ENCODE measurements at regions not wholly inside any gene's neighbourhood (a gene's known extent, or its start where the extent isn't known, plus 50 kb on each side); places are given as distances from the start of the nearest gene placed in this dataset.

- TF ChIP-seq POLR2A (IDR thresholded peaks at IDR 0.05; ENCODE audit: low read depth, low read length) (no peak), POLR2AphosphoS5 (IDR thresholded peaks at IDR 0.05; ENCODE audit: low read depth, low read length) (no peak)
These were observed 1256.4 kb downstream of the DIAPH3 start for GRCh38 chr13:58907347-58907746.

Data from GM12892 (cell line).